PC-9 (cell line): ENCODE measurements at regions not wholly inside any gene's neighbourhood (a gene's known extent, or its start where the extent isn't known, plus 50 kb on each side); places are given as distances from the start of the nearest gene placed in this dataset.
"Not testable (repeated sequence)": the region's sequence is repeated elsewhere in the genome, so short reads cannot be mapped to it uniquely, and the experiment has no call there.

Source experiments
- BruUV-seq: library from RNA; stranded (reverse); fragments of 400-500 nt; replicated peaks from 2 replicates; lab custom pipeline; 2021; lab: Mats Ljungman, UMichigan
- CTCF ChIA-PET: fragments of 300-600 bp; sonication (Branson Sonifier 250); formaldehyde crosslinking; loops from one replicate; lab custom pipeline; 2022; ENCODE audit warnings: antibody characterized with exemption; lab: Charles Lee
- POLR2A ChIA-PET: fragments of 300-600 bp; sonication (Branson Sonifier 250); formaldehyde crosslinking; loops from one replicate; lab custom pipeline; 2022; ENCODE audit warnings: antibody characterized with exemption; ENCODE audit not compliant: unreplicated experiment; lab: Charles Lee
- DNase-seq, 2 experiments: peaks; one replicate each; pipeline versions ENCODE4 v3.0.0 to v3.0.0-alpha.2; 2015 to 2022; ENCODE audit warnings: mixed read lengths in 1 of 2
- H2AFZ ChIP-seq: fragments of 200-600 bp; sonication (generic); 2 replicates; pipeline ENCODE4 v1.8.1; 2017; ENCODE audit warnings: antibody characterized with exemption
- H3F3A ChIP-seq: fragments of 200-600 bp; sonication (generic); 2 replicates; pipeline ENCODE4 v1.8.1; 2017; ENCODE audit warnings: antibody characterized with exemption, mild to moderate bottlenecking, low read depth; ENCODE audit not compliant: insufficient read depth
- H3K27ac ChIP-seq: fragments of 200-600 bp; sonication (generic); 2 replicates; pipeline ENCODE4 v1.6.1; 2016; ENCODE audit warnings: mixed run types
- H3K27me3 ChIP-seq: fragments of 200-600 bp; sonication (generic); 2 replicates; pipeline ENCODE4 v1.6.1; 2016; ENCODE audit warnings: low read depth, mixed run types; ENCODE audit not compliant: insufficient read depth
- H3K36me3 ChIP-seq: fragments of 200-600 bp; sonication (generic); 2 replicates; pipeline ENCODE4 v1.6.1; 2016; ENCODE audit warnings: low read depth, mixed run types
- H3K4me1 ChIP-seq: fragments of 200-600 bp; sonication (generic); replicated peaks from 2 replicates; pipeline ENCODE4 v1.6.1; 2016; ENCODE audit warnings: mixed run types; ENCODE audit not compliant: insufficient read depth
- H3K4me2 ChIP-seq: fragments of 200-600 bp; sonication (generic); 2 replicates; pipeline ENCODE4 v1.6.1; 2017; ENCODE audit warnings: mixed run types
- H3K4me3 ChIP-seq: fragments of 200-600 bp; sonication (generic); 2 replicates; pipeline ENCODE4 v1.6.1; 2016; ENCODE audit warnings: mixed run types
- H3K79me2 ChIP-seq: fragments of 200-600 bp; sonication (generic); 2 replicates; pipeline ENCODE4 v1.6.1; 2017; ENCODE audit warnings: low read depth, mixed run types
- H3K9me2 ChIP-seq: fragments of 200-600 bp; sonication (generic); 2 replicates; pipeline ENCODE4 v1.8.1; 2017; ENCODE audit warnings: mild to moderate bottlenecking; ENCODE audit not compliant: insufficient read depth
- H3K9me3 ChIP-seq: fragments of 200-600 bp; sonication (generic); 2 replicates; pipeline ENCODE4 v1.8.1; 2016; ENCODE audit warnings: low read depth; ENCODE audit not compliant: insufficient read depth
- H4K20me1 ChIP-seq: fragments of 200-600 bp; sonication (generic); 2 replicates; pipeline ENCODE4 v1.8.1; 2017; ENCODE audit not compliant: insufficient read depth
- EZH2 ChIP-seq: fragments of 200-600 bp; sonication (generic); IDR thresholded peaks from 2 replicates; pipeline ENCODE4 v1.8.0; 2017; ENCODE audit warnings: antibody characterized with exemption, low read depth
- intact Hi-C: fragments of 100-400 bp; cut with micrococcal nuclease; formaldehyde crosslinking; loops from one replicate; pipeline ENCODE4 v1.10.0; 2022; ENCODE audit not compliant: unreplicated experiment
- TF ChIP-seq, protein P1 (sequence below): fragments of 200-600 bp; sonication (generic); conservative IDR thresholded peaks from 2 replicates; pipeline ENCODE4 v1.6.1; 2017; ENCODE audit warnings: mixed run types, antibody characterized with exemption, mild to moderate bottlenecking, moderate library complexity

DNA sequence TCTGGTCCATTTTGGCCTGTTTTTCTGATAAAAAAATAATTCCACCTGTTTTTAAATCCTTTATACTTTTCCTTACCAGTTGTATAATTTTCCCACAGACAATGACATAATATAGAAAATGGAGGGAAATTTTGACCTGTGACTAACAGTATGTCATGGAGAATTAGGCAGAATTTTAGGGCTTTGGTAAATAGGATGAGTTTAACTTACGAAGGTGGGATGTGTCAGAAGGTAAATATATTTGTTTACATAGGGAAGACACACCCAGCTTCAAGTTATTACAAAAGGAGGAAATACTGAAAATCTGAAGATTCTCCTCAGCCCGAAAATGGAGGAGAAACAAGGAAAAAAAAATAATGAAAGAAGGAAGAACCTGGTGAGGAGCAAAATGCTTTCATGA lies 64.6 kb upstream of the PPP3CA start:
- DNase-seq: peak in 1 of 2 experiments; percentile 70
- POLR2A ChIA-PET: no interaction called here
- Histone ChIP-seq H3K4me3 (no peak overlapping the region), H3K9me2 (no peaks in the 10 kb centered on the region), H3K27ac (peak overlapping the region; percentile 31; the same call in 1 of the 2 replicates), H4K20me1 (no peaks in the 10 kb centered on the region), H3K36me3 (no peaks in the 10 kb centered on the region), H3K27me3 (no peaks in the 10 kb centered on the region), H3K4me2 (no peak overlapping the region), H3K9me3 (no peaks in the 10 kb centered on the region), H3K79me2 (no peaks in the 10 kb centered on the region), H3K4me1 (peaks cover 11% of the 10 kb centered on the region), H2AFZ (0 out of 2 replicates have a peak overlapping the region, but pooled peaks have one; percentile 52), H3F3A (no peaks in the 10 kb centered on the region)
- TF ChIP-seq, protein P1, sequence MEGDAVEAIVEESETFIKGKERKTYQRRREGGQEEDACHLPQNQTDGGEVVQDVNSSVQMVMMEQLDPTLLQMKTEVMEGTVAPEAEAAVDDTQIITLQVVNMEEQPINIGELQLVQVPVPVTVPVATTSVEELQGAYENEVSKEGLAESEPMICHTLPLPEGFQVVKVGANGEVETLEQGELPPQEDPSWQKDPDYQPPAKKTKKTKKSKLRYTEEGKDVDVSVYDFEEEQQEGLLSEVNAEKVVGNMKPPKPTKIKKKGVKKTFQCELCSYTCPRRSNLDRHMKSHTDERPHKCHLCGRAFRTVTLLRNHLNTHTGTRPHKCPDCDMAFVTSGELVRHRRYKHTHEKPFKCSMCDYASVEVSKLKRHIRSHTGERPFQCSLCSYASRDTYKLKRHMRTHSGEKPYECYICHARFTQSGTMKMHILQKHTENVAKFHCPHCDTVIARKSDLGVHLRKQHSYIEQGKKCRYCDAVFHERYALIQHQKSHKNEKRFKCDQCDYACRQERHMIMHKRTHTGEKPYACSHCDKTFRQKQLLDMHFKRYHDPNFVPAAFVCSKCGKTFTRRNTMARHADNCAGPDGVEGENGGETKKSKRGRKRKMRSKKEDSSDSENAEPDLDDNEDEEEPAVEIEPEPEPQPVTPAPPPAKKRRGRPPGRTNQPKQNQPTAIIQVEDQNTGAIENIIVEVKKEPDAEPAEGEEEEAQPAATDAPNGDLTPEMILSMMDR: no peak
- no peak for TF ChIP-seq EZH2
- BruUV-seq: no TSS peak
- intact Hi-C loops: no loop called here
- CTCF ChIA-PET: no interaction called here

GRCh38 chr4:101411281-101411910 lies 64.1 kb upstream of the PPP3CA start:
- H3K36me3 ChIP-seq, POLR2A ChIA-PET, H3K27ac ChIP-seq, intact Hi-C loops, H3F3A ChIP-seq, CTCF ChIA-PET, BruUV-seq, H3K4me2 ChIP-seq, DNase-seq, H4K20me1 ChIP-seq, H3K79me2 ChIP-seq, H3K9me2 ChIP-seq, H3K9me3 ChIP-seq, H3K4me3 ChIP-seq, H3K27me3 ChIP-seq, H2AFZ ChIP-seq: not testable (repeated sequence)
- H3K4me1 ChIP-seq: peaks cover 11% of the 10 kb centered on the region

GRCh38 chr4:101400096-101400495 lies 52.8 kb upstream of the PPP3CA start:
- Histone ChIP-seq H3K79me2 (no peaks in the 10 kb centered on the region), H3K4me3 (no peak overlapping the region), H3K27ac (no peak overlapping the region), H4K20me1 (no peaks in the 10 kb centered on the region), H3F3A (no peaks in the 10 kb centered on the region), H3K4me1 (no peaks in the 10 kb centered on the region), H3K9me2 (0 out of 2 replicates have a peak, but pooled peaks cover 1% of the 10 kb centered on the region), H3K36me3 (no peaks in the 10 kb centered on the region), H2AFZ (no peak overlapping the region), H3K9me3 (no peaks in the 10 kb centered on the region), H3K27me3 (no peaks in the 10 kb centered on the region), H3K4me2 (no peak overlapping the region)
- TF ChIP-seq EZH2: no peak
- TF ChIP-seq, protein P1: no peak
- ChIA-PET POLR2A (no interaction called here), CTCF (no interaction called here)
- no TSS peak for BruUV-seq
- no peak for DNase-seq
- intact Hi-C loops: no loop called here

DNA sequence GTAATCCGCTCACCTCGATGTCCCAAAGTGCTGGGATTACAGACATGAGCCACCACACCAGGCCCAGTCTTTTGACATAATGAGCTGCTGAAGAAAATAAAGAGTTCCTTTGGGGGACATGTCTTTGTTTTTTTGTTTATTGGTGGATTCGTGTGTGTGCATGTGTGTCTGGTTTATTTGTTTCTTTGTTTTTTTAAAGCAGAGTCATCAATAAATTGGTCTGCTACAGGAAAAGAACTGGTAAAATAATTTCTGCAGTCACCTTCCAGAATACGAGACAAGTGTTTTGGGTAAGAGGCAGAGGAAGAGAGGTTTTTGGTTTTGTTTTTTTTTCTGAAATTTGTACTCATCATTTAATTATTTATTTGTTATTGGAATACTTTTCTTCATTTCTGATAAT lies 51.5 kb upstream of the PPP3CA start:
- no peaks in the 10 kb centered on the region for H3F3A ChIP-seq
- H3K9me2 ChIP-seq: 0 out of 2 replicates have a peak, but pooled peaks cover 3% of the 10 kb centered on the region
- H3K4me2 ChIP-seq: no peak overlapping the region
- H2AFZ ChIP-seq: no peak overlapping the region
- no peaks in the 10 kb centered on the region for H3K27me3 ChIP-seq
- no peak overlapping the region for H3K27ac ChIP-seq
- TF ChIP-seq EZH2: no peak
- TF ChIP-seq, protein P1: no peak
- DNase-seq: no peak
- BruUV-seq: no TSS peak
- no peaks in the 10 kb centered on the region for H3K9me3 ChIP-seq
- no peaks in the 10 kb centered on the region for H3K79me2 ChIP-seq
- no peaks in the 10 kb centered on the region for H4K20me1 ChIP-seq
- ChIA-PET POLR2A (no interaction called here), CTCF (no interaction called here)
- no peaks in the 10 kb centered on the region for H3K4me1 ChIP-seq
- intact Hi-C loops: no loop called here
- no peak overlapping the region for H3K4me3 ChIP-seq
- no peaks in the 10 kb centered on the region for H3K36me3 ChIP-seq
